Glomerular visceral epithelial cell (primary cell): ENCODE measurements at regions not wholly inside any gene's neighbourhood (a gene's known extent, or its start where the extent isn't known, plus 50 kb on each side); places are given as distances from the start of the nearest gene placed in this dataset.

ENCODE experiments used
- DNase-seq: peaks from one replicate; pipeline ENCODE4 v3.0.0-alpha.2; 2016; ENCODE audit errors: extremely low spot score

- DNase-seq, result no peak
Measured at GRCh38 chr6:11358904-11359830, 126.7 kb upstream of the NEDD9 start.

- DNase-seq, result no peak
Measured at GRCh38 chr6:11357285-11357684, 124.8 kb upstream of the NEDD9 start.

- no peak for DNase-seq
Measured at GRCh38 chr6:11356404-11357155, 124.1 kb upstream of the NEDD9 start.

- no peak for DNase-seq
Measured at GRCh38 chr6:11353921-11354389, 121.5 kb upstream of the NEDD9 start.

GRCh38 chr6:11350294-11350693, 117.8 kb upstream of the NEDD9 start:
- no peak for DNase-seq

- DNase-seq, result no peak
Measured at GRCh38 chr6:11349880-11350279, 117.4 kb upstream of the NEDD9 start.

- peak; percentile 75 for DNase-seq
Measured at GRCh38 chr6:11346516-11346915, 114.0 kb upstream of the NEDD9 start.

GRCh38 chr6:11345536-11345935, 113.1 kb upstream of the NEDD9 start:
- DNase-seq, result no peak

- peak; percentile 17 for DNase-seq
Measured at GRCh38 chr6:11343963-11344723, 111.7 kb upstream of the NEDD9 start.

- no peak for DNase-seq
Measured at GRCh38 chr6:11341867-11342266, 109.4 kb upstream of the NEDD9 start.

- no peak for DNase-seq
Measured at GRCh38 chr6:11341303-11341702, 108.8 kb upstream of the NEDD9 start.

- no peak for DNase-seq
Measured at GRCh38 chr6:11339380-11339779, 106.9 kb upstream of the NEDD9 start.

GRCh38 chr6:11337306-11337705, 104.8 kb upstream of the NEDD9 start:
- DNase-seq, result no peak

GRCh38 chr6:11335826-11336225, 103.4 kb upstream of the NEDD9 start:
- no peak for DNase-seq

GRCh38 chr6:11333132-11333849, 100.8 kb upstream of the NEDD9 start:
- DNase-seq, result no peak

- DNase-seq, result no peak
Measured at GRCh38 chr6:11332463-11332862, 100.0 kb upstream of the NEDD9 start.

GRCh38 chr6:11331111-11331510, 98.6 kb upstream of the NEDD9 start:
- no peak for DNase-seq

- DNase-seq, result no peak
Measured at GRCh38 chr6:11330413-11330760, 97.9 kb upstream of the NEDD9 start.

GRCh38 chr6:11329726-11330412, 97.4 kb upstream of the NEDD9 start:
- DNase-seq, result no peak

- no peak for DNase-seq
Measured at GRCh38 chr6:11328613-11329247, 96.3 kb upstream of the NEDD9 start.
